Kidney (tissue), 13 donors: ENCODE measurements at regions not wholly inside any gene's neighbourhood (a gene's known extent, or its start where the extent isn't known, plus 50 kb on each side); places are given as distances from the start of the nearest gene placed in this dataset.

Experiments used
- DNase-seq, 5 donors: peaks; one replicate each; pipeline ENCODE4 v3.0.0-alpha.2; 2013 to 2020
- FAIRE-seq: peaks from 2 replicates; lab custom pipeline; 2012; peaks lifted over from hg19 to GRCh38; lab: Jason Lieb, UNC
- H3K27ac ChIP-seq, 2 donors: one replicate each; pipeline ENCODE4 v1.7.0; 2013; ENCODE audit warnings: low read depth in 2 of 2, low read length in 2 of 2, inconsistent platforms in 1 of 2
- H3K27me3 ChIP-seq: one replicate; pipeline ENCODE4 v1.7.1; 2013; ENCODE audit warnings: low read length, inconsistent platforms; ENCODE audit not compliant: control insufficient read depth, insufficient read depth
- H3K36me3 ChIP-seq, 3 donors: one replicate each; pipeline versions ENCODE4 v1.7.0 to v1.7.1; 2013; ENCODE audit warnings: low read length in 3 of 3, control low read depth in 1 of 3, inconsistent platforms in 1 of 3; ENCODE audit not compliant: insufficient read depth in 3 of 3, control insufficient read depth in 2 of 3
- H3K4me1 ChIP-seq, 3 donors: one replicate each; pipeline versions ENCODE4 v1.7.0 to v1.7.1; 2013; ENCODE audit warnings: low read length in 3 of 3, inconsistent platforms in 1 of 3, low read depth in 1 of 3; ENCODE audit not compliant: control insufficient read depth in 2 of 3, insufficient read depth in 2 of 3
- H3K4me3 ChIP-seq, 3 donors: one replicate each; pipeline versions ENCODE4 v1.7.0 to v1.8.1; 2013; ENCODE audit warnings: low read length in 3 of 3, control low read depth in 1 of 3, inconsistent platforms in 1 of 3
- H3K9ac ChIP-seq, 3 donors: one replicate each; pipeline versions ENCODE4 v1.7.0 to v1.7.1; 2013; ENCODE audit warnings: low read length in 3 of 3, control low read depth in 1 of 3, inconsistent platforms in 1 of 3
- H3K9me3 ChIP-seq, 3 donors: one replicate each; pipeline versions ENCODE4 v1.7.0 to v1.7.1; 2013; ENCODE audit warnings: low read length in 3 of 3, control low read depth in 1 of 3, inconsistent platforms in 1 of 3; ENCODE audit not compliant: control insufficient read depth in 2 of 3, insufficient read depth in 1 of 3
- intact Hi-C: fragments of 100-400 bp; cut with DNase I; formaldehyde crosslinking; loops from one replicate; pipeline ENCODE4 v1.11.1; 2022
- TF ChIP-seq, protein P1 (sequence below): IDR thresholded peaks from 3 replicates; pipeline ENCODE4 v1.5.1; 2012; ENCODE audit warnings: mild to moderate bottlenecking, moderate library complexity, borderline replicate concordance; ENCODE audit not compliant: insufficient read depth; ENCODE audit errors: extremely low read depth
- donor health status: control.
- donor health status: control.
- donor health status: control.
- donor health status: control.
- donor health status: control.
- donor health status: DM: yes; HTN: yes; CAD: no.
- donor health status: Normal renal cell carcinoma (clear cell type).

DNA sequence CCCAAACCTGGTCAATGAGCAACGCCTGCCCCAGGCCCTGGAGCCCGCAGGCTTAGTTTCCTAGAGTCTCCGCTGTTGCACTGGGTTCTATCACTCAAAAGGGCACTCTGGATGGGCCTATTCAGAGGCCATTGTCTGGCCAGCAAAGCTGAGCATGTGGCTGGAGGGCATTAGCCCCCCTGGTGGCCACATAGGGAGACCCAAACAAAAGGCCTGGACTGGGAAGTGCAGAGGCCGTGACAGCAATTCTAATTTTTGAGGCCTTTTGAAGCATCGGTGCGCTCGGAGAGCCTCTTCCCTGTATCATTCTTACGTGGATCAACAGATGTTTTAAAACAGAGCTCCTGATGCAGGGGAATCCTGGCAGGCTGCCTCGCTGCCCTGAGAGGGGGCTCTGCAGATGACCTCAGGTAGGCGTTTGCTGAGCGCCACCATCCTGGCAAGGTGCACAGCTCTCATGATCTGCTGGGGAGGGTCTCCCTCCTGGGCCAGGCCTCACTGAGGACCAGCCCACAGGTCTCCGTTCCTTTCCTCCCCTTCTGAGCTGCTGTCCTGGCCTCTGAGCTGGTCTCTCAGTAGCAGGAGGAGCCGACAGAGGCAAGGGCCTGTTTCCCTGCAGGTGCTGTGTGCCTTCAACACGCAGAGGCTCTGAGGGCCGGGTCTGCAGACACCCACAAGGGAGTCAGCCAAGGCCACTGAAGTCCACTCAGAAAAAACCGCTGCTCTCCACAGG, 190.5 kb downstream of the URI1 start:
- H3K27ac ChIP-seq = no peak overlapping the region
- intact Hi-C loops = no loop called here
- H3K27me3 ChIP-seq = no peaks in the 10 kb centered on the region
- FAIRE-seq = no peak
- H3K4me1 ChIP-seq = no peaks in the 10 kb centered on the region
- TF ChIP-seq, protein P1, sequence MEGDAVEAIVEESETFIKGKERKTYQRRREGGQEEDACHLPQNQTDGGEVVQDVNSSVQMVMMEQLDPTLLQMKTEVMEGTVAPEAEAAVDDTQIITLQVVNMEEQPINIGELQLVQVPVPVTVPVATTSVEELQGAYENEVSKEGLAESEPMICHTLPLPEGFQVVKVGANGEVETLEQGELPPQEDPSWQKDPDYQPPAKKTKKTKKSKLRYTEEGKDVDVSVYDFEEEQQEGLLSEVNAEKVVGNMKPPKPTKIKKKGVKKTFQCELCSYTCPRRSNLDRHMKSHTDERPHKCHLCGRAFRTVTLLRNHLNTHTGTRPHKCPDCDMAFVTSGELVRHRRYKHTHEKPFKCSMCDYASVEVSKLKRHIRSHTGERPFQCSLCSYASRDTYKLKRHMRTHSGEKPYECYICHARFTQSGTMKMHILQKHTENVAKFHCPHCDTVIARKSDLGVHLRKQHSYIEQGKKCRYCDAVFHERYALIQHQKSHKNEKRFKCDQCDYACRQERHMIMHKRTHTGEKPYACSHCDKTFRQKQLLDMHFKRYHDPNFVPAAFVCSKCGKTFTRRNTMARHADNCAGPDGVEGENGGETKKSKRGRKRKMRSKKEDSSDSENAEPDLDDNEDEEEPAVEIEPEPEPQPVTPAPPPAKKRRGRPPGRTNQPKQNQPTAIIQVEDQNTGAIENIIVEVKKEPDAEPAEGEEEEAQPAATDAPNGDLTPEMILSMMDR = no peak
- H3K36me3 ChIP-seq = no peaks in the 10 kb centered on the region
- H3K9ac ChIP-seq = no peak overlapping the region
- no peaks in the 10 kb centered on the region for H3K9me3 ChIP-seq
- no peak overlapping the region for H3K4me3 ChIP-seq
- no peak for DNase-seq

DNA sequence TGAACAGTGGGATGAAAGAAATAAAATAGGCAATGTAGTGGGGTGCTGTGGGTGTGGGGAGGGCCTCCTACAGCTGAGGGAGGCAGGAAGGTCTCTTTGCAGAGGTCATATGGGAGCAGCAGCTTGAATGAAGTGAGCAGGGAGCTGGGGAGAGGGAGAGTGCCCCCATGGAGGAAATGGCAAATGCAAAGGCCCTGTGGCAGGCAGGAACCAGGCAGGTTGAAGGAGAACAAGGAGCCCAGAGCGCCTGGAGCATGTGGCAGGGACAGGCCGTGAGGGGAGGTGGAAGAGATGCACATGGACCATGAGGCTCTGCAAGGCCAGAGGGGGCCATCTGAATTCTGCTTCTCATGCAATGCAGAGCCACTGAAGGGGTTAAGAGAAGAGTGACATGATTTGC, 191.8 kb downstream of the URI1 start:
- FAIRE-seq = no peak
- Histone ChIP-seq H3K4me1 (no peaks in the 10 kb centered on the region), H3K9me3 (no peaks in the 10 kb centered on the region), H3K9ac (no peak overlapping the region), H3K27ac (no peak overlapping the region), H3K4me3 (no peak overlapping the region), H3K27me3 (no peaks in the 10 kb centered on the region), H3K36me3 (no peaks in the 10 kb centered on the region)
- intact Hi-C loops = no loop called here
- DNase-seq = no peak
- TF ChIP-seq, protein P1 = no peak

DNA sequence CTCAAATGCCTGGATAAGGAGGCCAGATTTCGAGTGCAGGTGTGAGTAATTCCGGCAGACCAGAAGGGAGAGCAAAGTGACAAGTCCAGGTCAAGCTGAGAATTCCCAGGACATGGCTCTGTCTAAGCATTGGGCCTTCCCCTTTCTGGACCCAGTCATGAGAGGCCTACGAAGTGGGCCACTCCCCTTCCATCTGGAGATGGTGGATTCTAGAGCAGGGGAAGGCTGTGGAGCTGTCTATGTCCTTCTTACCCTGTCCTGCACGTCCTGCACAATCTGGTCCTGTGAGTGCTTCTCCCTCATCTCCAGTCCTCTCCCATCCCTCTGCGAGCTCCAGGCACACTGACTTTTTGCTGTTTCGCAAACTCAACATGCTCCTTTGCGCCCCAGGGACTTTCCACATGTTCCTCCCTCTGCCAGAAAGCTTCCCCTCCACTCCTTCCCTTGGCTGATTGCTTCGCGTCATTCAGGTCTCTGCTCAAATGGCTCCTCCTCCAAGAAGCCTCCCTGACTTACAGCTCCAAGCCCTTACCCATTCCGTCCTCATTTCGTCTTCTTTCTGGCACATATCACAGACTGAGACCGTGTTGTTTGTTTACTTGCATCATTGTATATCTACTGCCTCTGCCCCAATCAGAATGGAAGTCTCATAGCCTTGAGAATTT, 193.2 kb downstream of the URI1 start:
- Histone ChIP-seq H3K36me3 (no peaks in the 10 kb centered on the region), H3K4me1 (no peaks in the 10 kb centered on the region), H3K4me3 (no peak overlapping the region), H3K27me3 (no peaks in the 10 kb centered on the region), H3K27ac (no peak overlapping the region), H3K9me3 (no peaks in the 10 kb centered on the region), H3K9ac (no peak overlapping the region)
- FAIRE-seq = no peak
- TF ChIP-seq, protein P1 = no peak
- intact Hi-C loops = no loop called here
- no peak for DNase-seq
